NCI-H82 treated with DMSO at 0.1 percent for 48 hours (cell line): ENCODE measurements at regions not wholly inside any gene's neighbourhood (a gene's known extent, or its start where the extent isn't known, plus 50 kb on each side); places are given as distances from the start of the nearest gene placed in this dataset.

Experiments used
- DNase-seq: peaks from one replicate; lab custom pipeline; 2025; ENCODE audit not compliant: unreplicated experiment; lab: John Stamatoyannopoulos, UW

DNA sequence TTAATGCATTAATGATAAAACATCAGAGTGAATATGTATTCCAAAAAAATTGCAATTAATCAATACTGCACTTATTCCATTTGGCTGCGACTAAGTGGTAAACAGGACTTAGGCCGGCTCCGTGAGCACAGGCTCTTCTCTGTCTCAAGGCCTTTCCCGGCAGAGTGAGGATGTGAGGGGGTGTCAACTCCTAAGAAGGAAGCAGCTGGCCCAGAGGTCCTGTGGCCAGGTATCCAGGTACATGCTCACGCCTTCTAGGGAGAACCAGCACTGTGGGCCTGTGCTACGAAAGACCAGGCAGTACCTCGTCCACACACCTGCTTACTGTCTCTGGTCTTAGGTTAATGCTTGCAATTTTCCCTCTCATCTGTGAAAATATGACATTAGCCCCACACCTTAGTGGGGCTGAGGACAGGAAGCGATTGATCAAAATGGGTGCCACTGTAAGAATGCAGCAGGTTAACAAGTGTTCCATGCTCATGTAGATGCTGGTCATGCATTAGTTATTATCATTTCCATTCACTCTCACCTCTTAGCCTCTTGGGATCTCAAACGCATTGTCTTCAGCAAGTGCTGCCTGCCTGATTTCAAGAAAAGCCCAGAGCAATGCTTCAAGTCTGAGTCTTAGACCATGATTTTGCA is 175.3 kb downstream of the ABHD5 start:
- no peak for DNase-seq

DNA sequence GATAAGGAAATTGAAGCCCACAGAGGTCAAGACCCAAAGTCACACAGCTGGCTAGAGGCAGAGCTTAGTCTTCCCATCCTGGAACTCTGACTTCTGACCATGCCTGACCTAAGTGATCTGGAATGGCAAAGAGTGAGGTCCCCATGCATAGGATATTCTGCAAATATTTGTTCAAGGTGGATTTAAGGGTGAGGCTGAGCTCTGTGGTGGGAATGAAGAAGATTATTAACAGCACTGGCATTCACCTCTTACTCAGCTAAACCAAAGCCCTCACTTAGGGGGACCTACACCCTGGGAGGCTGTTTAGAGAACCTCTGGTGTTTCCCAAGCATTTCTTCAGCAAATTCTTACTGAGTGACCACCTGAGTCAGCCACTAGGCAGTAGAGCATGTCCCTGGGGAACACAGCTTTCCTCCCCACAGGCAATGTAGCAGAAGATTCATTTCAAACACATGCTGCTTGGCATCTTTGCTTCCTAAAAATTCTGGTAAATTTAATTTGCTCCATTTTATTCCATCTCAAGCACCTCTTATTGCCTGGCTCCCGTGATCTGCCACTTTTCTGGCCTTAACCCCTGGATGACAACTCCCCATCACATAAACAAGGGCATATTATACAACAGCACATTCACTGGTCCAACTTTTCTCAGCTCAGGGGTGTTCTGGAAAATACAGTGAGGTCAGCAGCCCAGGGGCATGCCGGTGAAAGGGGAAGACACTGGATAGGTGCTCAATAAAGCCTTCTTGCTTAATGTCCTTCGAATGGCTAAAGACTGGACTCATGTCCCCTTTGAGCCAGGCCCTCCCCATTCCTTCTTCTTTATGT is 176.0 kb downstream of the ABHD5 start:
- DNase-seq = no peak

DNA sequence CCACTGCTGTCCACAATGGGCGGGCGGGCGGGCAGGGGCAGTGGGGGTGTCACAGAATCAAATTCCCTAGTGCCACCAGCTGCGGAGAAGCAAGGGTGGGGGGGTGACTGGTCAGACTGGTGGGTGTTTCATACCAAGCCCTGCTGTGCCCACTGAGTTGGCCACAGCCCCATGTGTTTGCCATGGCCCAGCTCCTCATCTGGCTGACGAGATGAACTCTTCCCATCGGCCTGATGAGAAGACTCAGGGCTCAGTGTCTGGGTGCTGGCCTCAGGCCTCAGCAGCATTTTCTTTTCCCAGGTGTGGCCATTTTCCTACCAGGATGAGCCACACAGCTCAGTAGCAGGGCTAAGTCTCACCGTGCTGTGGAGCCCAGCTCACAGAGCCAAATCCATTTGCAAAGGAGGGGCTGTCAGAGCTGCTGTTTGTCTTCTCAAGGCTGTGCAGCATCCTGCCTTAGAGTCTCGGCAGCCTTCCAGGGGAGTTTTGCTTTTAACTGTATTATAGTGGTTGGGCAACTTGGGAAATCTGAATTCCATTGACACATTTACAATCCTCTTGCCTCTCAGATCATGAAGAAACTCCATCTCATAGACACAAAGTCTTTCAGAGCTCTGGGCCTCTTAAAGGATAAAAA is 176.8 kb downstream of the ABHD5 start:
- no peak for DNase-seq

DNA sequence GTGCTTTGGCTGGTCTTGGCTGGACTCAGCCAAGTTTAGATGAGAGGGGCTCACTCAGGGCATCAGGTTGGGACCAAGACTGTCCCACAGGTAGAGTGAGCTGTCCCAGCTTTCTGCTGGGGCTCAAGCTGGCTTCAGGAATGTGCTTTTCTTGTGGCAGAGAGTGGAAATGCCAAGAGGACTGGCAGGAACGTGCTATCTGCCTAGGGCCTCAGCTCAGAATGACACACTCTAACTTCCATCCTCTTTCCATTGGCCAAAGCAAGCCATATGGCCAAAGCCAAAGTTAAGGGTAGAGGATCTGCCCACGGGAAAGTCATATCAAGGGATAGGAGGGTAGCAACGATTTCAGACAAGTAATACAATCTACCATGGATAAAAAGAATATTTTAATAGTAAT is 178.8 kb downstream of the ABHD5 start:
- no peak for DNase-seq

DNA sequence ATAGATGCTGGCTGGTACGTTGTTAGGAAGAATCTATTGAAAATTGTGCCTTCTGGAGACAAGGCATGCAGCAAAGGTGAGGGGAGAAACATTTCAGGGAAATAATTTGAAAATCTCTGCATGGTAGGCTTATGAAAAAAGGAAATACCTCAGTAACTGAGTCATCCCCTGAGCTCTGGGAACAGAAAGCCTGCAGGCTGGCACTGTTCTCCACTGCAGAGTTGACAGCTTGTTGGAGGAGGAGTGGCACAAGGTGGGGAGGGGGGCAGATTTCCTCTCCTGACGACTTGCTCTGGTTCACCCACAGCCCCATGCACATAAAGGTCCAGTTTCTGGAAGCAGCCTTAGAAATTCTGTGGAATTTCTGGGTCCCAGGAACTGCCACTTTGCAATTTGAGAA is 179.4 kb downstream of the ABHD5 start:
- no peak for DNase-seq

DNA sequence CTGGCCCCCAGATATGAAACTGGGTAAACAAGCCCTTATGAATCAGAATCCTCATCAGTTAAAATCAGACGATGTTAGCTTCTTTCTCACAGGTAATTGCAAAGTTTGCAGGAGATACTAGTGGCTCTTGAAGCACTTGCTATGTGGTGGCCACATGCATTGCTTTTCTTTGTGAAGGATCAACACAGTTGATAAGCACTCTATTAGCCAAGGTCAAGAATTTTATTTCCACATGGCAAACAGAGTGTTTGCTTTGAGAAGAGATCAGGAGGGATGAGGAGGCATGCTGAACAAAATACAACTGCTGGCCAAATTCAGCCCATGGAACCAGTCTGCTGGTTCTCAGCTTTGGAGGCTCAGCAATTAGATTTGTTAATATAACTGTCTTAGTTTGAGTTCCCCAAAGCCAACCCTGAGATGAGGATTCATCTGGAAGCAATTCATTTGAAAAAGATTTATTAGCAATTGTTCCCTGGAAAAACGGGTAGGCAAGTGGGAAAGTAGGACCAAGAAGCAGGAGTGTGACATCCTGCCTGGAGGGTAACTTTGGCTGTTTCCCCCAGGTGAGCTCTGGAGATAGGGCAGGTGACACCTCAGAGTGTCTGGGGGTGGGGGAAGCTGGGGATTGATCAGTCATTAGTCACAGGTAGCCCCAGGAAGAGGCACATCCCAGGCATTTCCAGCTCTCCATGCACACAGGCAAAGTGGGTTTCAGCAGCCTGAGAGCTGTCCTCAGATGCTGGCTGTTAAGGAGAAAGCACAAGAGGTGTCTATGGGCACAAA is 180.3 kb downstream of the ABHD5 start:
- DNase-seq = no peak

DNA sequence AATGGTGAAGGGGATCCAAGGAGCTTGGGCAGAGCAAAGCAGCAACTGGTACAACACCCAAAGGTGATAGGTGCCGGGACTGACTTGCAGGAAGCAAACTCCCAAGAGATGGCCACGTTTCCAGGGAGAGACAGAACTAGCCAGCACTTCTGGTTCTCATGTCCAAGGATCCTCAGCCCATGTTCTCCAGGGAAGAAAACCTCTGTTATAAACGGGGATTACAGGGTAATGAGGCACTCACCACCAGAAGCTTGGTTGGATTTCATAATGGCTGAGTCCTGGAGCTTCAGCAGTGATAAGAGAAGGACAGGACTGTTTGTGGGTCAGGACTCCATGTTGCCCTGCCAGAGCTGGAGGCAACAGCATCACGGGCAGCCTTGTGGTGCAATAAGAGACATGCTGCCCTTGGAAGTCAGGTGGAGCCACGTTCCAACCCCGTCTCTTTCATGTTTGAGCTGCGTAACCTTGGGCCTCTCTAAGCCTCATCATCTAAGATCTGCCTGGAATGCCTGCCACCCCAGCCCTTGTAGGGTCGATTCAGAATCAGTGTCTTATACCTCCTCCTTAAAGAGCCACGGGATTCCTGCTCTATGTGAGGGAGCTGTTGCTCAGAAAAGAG is 181.0 kb downstream of the ABHD5 start:
- no peak for DNase-seq

DNA sequence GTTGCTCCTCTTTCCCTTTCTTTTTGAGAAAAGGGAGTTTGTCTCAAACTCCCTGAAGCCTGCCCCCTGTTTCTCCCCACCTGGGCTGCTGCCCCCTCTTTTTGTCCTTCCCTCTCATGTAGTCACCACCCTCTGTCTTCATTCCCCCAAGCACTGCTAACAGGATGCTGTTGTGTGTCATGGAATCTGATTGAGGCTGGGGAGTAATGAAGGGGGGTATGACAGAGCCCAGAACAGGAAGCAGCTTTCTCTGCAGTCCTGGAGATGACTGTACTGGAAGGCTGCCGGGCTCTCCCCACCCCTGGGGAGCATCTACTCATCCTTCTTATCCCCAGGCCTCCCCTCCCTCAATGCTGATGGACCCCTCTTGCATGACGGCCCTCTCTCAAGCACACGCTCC is 181.6 kb downstream of the ABHD5 start:
- no peak for DNase-seq

DNA sequence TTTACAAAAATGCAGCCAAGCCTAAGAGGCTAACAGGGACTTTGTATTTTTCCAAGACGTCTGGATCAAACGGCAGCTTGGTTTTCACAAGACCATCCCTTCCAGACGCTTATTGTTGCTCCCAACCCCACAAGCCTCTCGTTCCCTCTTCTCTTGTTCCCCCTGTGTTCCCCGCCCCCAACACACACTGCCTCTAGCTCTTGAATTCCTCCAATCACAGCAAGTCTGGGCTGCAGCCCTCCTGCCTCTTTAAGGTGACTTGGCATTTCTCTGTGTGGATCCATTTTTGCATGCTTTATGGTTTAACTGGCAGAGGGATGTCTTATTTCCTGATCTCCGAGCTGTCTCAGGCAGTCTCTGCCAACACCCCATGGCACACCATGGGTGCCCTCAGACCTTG is 182.2 kb downstream of the ABHD5 start:
- no peak for DNase-seq

DNA sequence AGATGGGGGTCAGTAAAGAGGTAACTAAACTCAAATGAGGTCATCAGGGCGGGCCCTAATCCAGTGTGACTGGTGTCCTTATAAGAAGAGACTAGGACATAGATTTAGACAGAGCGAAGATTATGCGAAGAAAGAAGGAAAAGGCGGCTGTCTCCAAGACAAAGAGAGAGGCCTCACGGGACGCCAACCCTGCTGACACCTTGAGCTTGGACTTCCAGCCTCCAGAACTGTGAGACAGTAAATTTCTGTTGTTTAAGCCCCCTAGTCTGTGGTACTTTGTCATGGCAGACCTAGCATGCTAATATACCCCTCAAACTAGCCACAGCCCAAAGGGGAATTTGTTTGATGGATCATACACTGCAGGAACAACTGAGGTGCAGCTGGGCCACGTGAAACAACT is 183.0 kb downstream of the ABHD5 start:
- DNase-seq = no peak

DNA sequence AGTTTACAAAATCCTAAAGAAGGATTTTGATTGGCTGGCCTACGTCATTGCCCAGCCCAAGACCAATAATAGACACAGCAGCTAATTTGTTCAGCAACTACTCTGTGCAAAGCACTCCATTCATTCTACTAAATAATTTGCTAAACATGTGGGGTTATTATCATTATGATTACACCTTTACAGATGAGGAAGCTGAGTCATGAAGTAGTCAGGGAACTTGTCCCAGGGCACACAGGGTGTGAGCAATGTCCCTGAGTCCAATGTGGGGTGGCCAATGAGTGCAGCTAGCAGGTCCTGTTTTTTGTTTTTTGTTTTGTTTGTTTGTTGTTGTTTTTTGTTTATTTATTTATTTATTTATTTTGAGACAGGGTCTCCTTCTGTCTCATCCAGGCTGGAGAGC is 183.6 kb downstream of the ABHD5 start:
- no peak for DNase-seq

DNA sequence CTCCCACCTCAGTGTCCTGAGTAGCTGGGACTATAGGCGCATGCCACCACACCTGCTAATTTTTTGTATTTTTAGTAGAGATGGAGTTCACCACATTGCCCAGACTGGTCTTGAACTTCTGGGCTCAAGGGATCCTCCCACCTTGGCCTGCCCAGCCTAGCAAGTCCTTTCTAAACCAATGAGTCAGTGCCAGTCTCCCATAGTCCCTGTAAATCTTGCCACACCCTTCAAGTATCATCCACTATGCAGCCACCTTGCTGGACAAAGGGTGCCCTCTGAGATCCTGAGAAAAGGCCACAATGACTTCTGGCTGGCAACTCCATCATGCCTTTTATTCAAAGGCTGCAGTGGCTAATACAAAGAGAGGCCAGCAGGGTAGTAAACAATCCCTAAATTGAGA is 184.0 kb downstream of the ABHD5 start:
- DNase-seq = no peak

DNA sequence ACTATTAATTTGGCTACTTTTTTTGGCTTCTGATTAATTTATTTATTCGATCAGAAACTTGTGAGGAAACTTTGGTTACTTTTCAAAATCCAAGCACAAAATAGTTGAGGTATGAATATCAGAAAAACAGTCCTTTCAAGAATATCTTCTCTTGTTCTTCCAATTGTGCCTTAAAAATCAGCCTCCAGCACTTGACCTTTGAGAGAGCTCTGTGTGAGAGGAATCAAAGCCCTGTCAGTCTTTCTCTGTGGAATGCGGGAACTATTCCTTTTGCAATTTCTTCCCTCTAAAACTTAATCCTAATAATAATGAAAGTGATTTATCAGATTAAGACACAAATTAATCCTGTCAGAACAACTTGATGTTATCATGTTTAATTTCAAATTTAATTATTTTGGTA is 185.9 kb downstream of the ABHD5 start:
- DNase-seq = no peak

DNA sequence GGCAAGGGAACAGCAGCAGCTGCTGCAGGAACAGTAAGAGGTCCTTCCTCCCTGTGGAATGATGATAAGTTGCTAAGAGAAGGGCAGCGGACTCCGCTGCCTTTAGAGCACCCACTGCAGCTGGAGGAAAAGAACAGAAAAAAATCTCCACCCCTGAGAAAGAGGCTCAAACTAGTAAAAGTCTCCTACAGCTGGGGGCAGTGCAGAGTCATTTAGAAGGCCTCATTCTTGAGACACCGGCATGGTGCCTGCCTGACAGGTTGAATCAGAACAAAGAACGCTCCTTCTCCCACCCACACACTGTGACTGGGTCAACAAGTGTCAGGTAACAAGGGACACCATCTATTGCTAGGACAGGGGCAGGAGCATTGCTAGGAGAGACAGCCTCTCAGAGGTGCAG is 188.4 kb downstream of the ABHD5 start:
- DNase-seq = no peak

DNA sequence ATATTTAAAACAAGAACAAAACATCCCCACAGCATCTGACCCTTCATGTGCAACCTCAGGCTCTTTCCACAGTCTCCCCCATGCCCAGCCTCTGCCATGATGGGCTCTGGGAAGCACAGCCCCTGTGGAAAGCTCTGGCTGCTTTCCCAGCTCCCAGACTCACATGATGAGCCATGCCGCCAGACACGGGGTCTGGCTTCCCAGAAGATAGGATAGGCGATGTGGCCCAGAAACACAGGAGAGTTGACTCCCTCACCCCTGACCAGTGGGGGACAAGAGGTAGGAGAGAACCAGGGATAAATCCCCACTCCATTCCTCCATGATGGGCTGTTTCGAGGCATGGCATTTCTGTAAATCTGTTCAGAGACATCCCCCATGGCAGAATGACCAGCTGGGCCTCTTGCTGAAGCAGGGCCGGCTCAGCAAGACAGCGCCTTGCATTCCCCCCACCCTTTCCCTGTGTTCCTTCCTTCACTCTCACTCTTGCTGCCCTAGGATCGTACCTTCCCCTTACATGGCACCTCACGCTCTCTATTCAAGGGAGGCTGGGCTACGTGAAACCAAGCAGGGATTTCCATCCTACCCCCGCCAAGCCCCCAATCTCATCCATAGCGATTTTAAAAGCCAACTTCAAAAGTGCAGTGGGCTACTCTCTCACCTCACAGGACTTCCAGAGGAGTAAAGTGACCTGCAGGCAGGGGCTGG is 192.4 kb downstream of the ABHD5 start:
- no peak for DNase-seq

DNA sequence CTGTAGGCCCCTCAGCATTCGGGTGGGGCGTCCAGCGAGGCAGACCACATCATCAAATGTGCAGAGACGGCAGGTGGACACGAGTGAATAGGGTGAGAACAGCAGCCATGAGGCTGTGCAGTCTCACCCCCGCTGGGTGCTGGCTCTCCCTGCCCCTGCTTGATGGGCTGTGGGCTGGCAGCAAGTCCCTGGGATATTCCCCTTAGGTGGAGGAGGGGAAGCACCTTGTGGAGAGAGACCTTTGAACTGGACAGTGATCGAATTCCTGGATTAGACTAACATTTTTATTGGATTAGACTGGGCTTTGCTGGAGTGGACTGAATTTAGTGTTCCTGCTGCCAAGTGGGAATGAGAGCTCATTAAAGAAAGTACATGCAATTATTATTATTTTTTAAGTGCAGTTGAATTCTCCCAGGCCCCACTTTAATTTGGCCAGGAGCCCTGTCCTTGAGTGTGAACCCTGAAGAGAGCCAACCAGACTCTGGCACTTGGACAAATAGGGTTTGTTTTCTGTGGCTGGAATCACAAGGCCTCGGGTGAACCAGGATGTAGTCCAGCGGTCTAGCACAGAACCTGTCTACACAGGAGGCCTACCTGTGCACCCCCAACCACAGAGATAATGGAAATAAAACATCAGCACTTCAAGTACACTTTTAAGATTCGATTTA is 193.1 kb downstream of the ABHD5 start:
- DNase-seq = peak; percentile 3

DNA sequence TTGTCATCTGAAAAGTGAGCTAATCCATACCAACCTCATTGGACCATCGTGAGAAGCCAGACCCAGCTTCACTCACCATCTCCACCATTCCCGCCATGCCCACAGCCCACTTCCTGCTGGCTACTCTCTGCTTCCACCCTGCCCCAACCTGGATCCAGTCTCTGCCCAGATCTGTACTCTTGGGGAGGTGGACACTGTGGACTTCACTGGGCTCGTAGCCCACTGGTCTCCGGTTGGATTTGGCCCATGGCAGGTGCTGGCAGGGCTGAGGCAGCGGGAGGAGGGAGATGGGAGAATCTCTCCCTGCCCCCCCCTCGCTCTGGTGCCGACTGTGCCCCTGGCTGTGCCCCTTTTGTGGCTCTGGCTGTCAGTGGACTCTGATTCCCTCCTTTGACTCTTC is 193.8 kb downstream of the ABHD5 start:
- DNase-seq = no peak

DNA sequence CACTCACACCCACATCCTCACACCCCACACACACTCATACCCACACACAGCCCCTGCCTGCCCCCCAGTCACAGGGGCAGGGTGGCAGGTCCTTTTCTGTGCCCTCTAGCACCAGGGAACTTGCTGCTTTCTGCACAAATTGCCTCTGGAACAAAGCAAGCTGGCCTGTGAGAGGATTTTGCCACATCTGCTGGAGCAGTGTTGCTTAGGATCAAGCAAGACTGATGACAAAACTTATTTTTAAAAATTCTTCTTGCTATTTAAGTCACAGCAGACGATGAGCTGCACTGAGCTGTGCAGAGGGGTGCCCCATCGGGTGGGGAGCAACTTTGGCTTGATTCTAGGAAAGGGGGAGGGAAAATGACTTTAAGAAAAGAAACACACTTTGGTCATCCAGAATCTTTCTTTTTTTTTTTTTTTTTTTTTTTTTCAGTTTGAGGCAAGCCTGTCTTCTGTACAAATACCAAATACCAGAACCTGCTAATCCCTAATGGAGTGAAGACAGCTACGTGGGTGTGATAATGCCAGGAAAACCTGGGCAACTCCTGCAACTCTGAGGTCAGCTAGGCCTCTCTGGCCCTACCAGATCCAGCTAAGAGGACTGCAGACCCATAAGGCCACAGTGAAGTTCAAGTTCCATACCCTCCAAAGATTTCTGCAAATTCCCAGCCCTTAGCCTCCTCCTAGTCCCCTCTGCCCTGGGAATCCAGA is 195.3 kb downstream of the ABHD5 start:
- no peak for DNase-seq

DNA sequence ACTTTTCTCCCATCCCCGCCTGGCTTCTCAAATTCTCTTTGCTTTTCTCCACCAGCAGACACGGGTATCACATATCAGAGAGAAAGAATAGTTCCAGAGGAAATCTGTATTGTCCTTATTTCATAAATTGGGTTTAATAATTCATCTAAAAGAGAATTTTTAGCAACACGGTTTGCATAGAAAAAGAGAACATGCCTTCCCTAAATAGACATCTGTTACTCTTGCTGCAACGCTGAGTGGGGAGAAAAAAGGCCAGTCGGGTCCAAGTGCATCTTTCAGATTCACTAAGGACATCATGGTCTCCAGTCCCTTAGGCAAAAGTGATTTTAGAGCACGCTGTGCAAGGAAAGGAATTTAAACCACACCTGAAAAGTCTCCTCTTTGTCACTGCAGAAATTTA is 201.3 kb downstream of the ABHD5 start:
- no peak for DNase-seq
